Stimulated activated CD4-positive, alpha-beta T cell treated with anti-CD3 and anti-CD28 coated beads, Interleukin-12 subunit alpha, Interleukin-12 subunit beta, amount 100 ng/mL, for 48 hours (primary cell): ENCODE measurements at regions not wholly inside any gene's neighbourhood (a gene's known extent, or its start where the extent isn't known, plus 50 kb on each side); places are given as distances from the start of the nearest gene placed in this dataset.

Experiments
- DNase-seq, 3 donors: peaks; one replicate each; pipeline ENCODE4 v3.0.0-alpha.2; 2020; ENCODE audit warnings: low read depth in 2 of 3, low spot score in 1 of 3

DNA sequence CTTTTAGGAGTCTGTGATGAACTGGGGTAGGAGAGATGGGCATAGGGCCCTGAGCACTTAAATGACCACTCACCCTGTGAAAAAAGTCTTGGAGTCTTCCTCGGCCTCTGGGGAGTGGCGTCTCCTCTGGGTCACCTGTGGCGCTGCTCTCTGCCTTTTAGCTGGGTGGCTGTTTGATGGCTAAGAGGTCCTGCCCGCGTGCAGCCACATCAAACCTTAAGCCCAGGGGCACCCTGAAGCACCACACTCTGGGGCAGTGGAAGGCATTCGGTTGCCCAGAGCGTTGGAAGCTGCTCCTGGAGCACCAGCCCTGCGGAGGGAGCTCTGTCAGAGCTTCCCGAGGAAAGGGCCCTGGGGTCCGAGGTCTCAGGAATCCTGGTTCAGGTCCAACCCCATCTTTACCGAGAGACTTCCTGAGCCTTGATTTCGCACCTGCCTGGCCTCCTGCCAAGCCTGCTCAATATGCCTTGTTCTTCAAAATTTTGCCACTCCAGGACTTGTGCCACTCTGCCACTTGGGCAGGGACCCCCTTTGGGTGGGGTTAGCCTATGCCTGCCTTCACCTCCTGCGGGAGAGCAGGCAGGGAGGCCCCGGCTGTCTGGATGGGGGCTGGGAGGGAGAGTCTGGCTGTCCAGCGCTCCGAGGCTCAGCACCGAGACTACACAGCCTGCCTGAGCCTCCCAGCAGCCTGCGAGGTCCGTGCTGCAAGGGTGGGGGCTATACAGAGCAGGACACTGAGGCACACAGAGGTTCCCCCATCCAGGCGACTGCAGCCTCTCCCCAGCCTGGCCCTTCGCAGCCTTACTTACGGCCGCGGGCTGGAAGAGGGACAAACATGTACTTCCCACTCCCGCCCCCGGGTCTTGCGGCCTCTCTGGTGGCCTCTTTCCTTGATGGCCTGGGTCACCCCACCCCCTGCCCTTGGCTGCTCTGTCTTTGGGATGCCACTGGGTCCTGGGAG lies 63.4 kb upstream of the RNU6ATAC start:
- DNase-seq: no peak

DNA sequence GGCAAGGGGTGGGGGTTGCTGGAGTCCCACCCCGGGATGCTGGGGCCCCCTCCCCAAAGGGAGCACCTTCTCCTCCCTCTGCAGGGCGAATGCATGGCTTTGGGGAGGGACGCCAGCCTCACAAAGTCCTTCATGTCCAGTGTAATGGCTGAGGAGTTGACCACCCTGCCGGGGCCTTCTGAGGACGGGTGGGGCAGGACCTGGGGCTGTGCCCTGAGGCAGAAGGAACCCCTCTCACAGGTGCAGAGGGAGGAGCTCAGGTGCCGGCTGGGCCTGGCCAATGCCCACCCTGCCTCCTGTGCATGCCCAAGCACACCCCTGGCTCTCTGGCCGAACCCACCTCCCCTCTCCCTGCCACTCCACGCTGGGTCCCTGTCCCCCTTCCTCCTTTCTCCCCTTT lies 64.3 kb upstream of the RNU6ATAC start:
- no peak for DNase-seq

DNA sequence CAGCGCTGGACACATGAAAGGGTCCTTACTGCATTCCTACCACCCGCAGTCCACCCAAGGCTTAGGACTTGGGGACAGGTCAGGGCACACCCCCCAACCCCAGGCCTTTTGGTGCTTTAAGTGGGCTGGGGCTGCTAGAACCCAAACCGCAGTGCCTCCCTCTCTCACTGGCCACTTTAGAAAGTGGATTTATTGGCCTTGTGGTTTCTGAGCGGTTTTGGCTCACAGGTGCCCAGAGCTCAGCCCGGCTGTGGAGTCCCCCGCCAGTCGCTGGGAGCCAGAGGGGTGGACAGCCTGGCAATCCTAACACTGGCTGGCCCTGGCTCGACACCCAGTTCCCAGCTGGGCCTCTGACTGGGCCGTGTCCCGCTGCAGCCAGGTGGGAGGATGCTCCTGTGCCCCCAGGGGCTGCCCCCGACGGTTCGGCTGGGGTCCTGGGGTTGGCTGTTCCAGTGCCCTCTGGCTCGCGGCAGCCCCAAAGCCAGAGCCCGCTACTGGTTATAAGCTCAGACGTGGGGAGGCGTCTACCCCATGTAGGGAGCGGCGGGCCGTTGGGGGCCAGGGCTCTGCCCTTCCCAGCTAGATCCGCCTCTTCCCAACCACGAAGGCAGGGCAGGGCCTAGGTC lies 65.2 kb upstream of the RNU6ATAC start:
- DNase-seq: no peak

DNA sequence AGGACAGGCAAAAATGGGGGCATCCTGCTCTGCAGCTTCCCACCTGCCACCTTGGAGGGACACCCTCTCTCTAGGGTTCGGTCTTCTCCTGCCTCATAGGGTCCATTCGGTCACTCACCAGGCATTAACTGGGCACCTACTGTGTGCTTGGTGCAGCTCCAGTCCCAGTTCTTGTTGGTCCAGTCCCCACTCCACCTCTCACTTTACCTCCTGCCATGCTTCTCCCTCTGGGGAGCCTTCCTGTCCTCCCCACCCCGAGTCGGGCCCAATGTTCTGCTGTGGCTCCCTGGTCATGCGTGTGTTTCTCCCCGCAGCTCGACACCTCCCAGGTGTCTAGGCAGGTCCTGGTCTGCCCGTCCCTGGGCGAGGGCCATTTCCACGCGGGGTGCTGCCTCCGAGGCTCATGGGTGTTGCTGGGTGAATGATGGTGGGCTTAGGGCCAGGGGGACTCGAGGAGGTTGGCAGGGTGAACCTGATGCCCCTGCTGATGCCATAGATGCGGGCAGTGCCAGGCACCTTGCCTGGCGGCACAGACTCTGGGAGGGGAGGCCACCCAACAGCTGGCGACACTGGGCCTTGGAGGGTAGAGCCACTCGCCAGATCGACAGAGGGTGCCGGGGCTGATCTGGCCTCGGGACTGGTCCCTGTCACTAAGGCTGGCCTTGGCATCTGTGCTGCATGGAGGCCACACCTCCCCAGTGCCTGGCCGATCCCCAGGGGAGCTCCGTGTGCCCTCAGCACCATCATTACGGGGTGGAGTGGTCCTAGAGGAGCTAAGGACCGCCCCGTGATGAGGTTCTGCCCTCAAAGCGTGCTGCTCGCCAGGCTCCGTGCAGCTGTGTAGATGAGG lies 66.0 kb upstream of the RNU6ATAC start:
- DNase-seq: no peak

DNA sequence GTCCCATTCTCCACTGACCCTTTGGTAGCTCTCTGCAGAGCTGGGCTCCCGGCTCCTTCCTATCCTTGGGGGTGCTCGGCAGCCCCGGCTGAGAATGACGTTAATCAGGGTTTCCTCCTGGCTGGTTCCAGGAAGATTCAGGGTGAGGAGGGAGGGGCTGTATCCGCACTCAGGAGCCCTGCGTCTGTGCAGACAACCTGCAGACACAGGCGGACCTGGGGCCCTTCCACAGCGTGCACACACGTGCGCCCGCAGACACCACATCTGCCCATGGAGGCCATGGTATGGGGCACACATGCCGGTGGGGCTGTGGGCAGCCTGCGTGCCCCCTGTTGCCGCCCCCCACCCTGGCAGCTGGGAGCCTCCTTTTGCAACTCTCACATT lies 66.6 kb upstream of the RNU6ATAC start:
- DNase-seq: no peak

DNA sequence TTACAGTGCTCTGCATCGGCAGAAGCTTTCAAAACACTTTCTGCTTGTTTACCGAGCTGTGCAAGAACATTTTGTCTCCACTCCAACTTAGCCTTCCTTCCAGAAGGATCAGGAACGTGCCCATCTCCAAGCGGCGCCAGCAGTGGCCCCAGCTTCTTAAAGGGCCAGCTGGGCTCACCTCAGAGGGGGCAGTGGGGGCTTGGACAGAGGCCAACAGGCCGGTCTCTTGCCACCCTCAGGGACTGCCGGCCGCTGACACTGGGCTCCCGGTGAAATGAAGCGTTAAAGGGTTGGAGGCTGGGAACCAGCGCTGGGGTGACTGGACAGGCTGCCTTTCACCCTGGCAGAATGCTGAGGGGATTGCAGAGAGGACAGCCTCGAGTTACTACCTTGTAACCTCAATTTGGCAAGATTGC lies 67.0 kb upstream of the RNU6ATAC start:
- no peak for DNase-seq

DNA sequence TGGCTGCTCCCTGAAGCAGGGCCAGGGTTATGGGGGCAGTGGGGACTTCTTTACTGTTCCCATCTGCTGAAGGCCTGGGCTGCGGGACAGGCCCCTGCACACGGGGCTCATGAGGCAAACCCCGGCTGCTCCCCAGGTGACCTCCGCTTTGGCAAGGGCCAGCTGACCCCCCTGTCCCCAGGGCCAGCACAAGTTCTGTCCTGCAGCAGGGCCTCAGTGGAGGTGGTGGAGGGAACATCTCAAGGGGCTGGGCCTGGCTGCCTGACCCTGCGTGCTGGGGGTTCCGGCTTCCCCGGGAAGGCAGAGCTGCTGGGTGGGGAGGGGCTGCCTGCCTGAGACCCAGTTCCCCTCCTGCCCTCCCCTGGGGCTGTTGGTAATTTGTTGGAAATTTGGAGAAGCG lies 67.4 kb upstream of the RNU6ATAC start:
- no peak for DNase-seq

DNA sequence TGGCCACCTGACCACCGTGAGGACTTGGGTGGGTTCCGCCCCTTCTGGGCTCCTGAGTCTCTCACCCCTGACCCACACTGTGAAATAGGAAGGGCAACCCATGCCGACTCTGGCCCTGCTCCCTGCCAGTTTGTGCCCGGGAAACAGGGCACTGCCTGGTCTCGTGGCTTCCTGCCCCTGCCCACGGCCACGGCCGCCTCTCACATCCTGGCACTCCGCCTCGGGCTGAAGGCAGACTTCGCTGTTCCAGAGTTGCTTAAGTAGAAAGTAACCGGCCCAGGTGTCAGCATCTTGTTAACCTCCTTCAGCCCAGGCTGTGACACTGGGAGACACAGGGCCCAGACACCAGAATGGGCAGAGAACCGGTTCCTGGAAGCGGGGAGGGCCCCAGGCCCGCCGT lies 68.7 kb upstream of the RNU6ATAC start:
- DNase-seq: no peak

DNA sequence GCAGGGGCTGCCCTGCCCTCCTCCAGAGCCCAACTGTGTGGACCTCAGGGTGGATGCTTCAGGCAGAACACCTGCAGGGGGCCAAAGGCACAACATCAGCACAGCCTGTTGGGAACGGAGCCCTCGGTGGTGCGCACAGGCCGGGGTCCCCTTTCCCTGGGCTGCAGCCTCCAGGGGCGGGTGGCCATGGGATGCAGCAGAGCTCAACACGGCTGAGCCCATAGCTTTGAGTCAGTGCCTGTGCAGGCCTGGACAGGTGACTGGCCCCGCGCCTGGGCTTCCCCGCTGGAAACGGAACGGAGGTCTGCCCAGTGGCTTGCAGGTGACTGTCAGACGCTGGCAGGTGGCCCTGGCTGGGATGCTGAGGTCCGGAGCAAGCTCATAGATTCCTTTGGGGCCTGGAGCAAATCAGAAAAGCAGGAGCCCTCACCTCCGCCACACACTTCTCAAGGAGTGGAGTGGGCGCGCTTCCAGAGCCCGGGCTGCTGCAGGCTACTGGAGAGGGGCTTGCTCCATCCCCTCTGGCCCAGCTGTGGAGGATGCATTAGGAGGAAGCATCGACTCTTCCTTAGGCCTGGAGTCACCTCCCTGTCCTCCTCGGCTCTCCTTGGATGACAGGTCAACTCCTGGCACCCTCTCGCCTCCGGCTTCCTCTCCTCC lies 69.8 kb upstream of the RNU6ATAC start:
- DNase-seq: no peak

DNA sequence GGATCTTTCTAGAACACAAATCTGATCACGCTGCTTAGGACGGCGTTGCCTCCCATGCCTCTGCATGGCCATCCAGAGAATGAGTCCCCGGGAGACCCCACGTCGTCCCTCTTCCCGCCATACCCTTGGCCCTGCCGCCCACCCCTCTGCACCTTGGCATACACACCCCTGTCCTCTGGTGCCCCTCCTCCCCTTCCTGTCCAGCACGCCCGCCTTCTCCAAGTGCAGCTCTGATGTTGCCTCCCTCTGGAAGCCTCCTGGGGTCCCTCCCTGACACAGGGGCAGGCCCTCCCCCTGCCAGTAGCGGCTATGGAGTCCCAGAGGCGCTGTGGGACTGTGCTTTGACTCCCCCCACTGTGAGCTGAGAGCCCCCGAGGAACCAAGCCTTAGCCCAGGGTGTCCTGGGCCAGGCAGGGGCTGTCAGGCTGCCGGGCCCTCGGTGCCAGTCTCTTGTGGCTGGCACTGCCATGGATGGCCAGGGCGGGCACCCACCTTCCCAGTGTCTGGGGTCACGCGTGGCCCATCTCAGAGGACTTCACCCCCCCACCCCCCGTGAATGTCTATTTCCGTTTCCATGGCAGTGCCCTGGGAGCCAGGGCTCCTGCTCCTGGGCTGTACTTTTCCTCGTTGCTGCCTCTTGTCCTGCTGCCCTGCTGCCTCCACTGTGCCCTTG lies 70.5 kb upstream of the RNU6ATAC start:
- DNase-seq: no peak

DNA sequence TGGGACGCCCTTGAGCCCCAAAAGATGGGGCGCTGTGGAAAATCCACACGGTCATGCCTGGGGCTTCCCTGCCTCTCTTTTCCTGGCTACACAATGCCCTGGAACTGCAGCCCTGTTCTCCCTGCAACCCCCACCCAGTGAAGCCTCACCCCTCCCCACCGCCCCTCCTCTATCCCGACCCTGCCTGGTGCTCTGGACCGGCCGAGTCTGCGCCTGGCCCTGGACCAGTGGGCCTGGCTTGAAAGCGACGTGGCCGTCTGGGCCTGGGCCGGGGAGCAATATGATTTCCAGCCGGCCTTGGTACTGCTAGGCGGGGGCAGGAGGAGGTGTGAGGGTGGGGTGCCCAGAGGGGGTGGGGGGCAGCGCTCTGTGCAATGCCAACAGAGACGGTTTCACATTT lies 71.0 kb upstream of the RNU6ATAC start:
- no peak for DNase-seq

DNA sequence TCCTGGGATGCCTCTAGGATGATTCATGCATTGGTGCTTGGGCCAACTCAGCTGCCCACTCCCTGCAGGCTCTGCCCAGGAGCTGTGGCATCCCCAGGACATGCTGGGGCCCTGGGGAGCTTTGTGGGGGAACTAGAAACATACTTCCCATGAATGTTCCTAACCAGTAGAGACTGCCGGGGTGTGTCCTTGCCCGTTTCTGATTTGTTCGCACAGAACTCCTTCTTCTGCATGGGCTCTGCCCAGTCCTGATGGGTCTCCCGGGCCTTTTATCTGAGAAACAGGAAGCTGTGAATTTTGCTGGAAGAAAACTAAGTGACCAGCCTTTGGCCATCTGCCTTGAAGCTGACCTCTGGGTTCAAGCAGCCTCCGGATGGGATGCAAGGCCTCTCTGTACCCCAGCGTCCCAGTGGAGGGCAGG lies 71.6 kb upstream of the RNU6ATAC start:
- DNase-seq: no peak

DNA sequence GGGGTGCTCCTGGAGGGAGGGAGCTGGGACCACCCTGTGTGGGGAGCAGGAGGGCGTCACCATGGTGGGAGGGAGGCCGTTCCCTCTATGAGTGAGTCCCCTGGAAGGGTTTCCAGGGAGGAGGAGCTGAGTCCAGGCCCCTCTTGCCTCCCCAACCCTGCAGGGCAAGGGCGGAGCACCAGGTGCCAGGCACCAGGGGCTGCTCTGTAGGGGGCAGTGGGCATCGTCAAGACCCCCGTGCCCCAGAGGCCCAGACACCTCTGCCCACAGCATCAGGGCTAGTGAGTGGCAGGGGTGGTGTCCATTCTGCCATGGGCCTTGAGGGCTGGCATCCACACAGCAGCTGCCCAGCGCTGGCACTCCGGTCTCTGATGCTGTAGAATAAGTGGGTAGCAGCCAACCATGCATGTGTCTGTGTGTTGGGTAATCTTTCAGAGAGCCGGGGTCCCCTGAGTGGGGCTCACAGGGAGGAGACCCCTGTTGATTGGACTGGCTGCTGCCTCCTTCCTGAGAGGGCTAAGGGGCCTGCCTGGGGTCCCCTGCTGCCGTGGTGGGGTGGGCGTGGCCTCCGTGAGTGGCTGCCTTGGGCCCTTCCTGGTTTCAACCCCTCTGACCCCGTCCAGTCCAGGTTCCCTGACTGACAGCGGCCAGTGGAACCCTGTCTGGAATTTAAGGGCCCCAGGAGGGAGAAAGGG lies 72.7 kb upstream of the RNU6ATAC start:
- DNase-seq: no peak

DNA sequence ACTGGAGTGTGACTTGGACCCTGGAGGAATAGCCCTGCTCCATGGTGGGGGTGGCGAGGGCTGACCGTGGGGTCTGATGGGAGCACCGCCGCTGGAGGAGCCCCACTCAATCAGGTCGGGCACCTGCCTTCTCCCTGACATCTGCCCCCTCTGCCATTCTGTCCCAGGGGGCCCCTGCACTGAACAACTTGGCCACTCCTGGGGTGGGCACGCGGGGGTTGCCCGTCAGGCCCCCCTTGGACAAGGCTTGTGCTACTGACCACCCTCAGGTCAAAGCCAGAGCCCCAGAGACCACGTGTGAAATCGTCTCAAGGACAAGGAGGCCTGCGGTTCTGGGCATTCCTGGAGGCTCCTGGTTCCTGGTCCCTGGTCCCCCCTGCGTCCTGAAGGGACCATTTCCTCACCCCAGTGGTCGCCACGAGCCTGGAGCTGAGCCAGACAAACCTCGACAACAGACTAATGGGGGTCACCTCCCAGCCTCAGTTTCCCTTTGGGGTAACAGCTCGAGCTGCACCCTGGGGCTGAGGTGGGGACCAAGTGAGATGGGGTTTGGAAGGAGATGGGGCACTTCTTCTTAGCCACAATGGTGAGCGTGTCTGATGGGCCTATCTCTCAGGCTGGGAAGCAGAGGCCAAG lies 73.4 kb upstream of the RNU6ATAC start:
- DNase-seq: no peak

DNA sequence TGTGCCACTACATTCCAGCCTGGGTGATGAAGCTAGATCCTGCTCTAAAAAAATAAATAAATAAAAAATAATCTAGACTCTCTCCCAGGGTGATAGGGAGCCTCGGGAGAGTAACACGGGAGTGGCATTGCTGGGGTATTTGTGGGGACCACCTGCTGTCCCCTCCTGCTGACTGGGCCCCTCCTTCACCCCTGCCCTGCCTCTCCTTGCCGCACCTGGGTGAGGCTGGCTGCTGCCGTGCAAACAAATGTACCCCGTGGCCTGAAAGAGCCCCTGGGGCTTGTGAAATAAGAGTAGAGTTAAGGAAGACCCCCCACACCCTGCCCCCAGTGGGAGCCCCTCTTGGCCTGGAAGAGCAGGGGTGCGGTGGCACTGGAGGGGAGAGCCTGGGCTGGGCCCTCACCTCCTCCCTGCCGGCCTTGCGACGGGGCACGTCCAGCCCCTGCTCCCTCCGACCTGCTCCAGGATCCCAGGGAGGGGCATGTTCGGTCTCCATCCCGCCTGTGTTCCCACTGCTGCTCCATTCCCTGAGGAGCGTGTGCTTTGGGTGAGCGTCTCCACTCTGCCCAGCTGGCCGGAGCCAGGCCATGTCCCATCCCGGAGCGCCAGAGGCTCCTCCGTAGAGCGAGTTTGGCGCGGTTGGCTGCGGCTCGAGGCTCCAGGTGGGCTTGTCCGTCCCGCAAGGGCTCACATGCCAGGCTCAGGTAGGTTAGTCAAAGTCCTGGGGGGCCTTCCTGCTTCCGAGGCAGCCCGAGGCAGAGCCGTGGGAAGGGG lies 75.0 kb upstream of the RNU6ATAC start:
- no peak for DNase-seq

DNA sequence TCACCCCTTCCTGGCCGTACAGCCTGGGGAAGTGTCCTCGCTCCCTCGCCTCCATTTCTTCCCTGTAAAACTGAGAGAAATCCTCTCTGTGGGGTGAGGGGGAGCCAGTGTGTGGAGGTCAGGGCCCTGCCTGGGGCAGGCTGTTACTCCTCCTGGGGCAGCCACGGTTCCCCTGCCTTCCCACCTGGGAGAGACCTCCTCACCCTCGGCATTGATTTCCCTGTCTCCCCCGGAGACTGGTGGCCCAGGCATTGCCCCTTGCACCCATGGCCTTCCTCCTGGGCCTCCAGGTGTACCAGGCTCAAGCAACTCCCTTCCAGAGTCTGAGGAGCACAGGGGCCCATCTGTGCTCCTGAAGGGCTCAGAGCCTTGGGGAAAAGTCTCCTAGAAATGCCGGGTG lies 75.6 kb upstream of the RNU6ATAC start:
- DNase-seq: no peak

DNA sequence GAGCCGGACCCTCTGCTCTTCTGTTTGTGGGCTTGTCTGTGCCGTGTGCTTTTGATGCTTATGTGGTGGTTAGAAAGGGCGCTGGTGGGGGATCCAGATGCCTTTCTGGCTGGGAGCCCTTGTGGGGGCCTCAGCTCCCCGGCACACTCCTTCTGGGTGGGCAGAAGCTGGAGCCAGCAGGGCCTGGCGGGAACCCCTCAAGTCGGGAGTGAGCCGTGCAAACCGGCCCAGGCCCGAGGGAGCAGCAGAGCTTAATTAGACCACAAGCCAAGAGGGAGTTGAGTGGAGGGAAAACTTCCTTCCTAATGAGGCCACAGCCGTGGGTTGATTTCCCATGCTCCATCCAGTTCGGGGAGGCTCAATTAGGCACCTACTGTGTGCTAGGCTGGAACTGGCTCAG lies 76.0 kb upstream of the RNU6ATAC start:
- DNase-seq: no peak

DNA sequence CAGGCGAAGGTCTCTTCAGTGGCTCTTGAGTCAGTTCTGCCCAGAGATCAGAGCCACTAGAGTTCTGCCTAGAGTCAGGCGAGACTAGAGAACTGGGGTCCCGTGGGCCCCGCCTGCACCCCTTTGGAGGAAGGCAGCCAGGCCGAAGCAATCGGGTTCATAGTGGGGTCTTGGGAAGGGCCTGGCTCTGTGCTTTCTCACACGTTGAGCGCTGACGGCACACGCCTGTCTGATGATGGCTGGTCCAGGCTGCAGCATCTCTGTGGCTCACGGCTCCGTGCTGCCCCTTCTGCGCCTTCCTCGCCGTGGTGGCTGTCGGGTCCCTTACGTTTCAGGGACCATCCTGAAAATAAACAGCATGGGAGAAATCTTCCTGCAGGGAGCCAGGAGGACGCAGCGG lies 78.3 kb upstream of the RNU6ATAC start:
- no peak for DNase-seq
